ENCODE measurements at regions not wholly inside any gene's neighbourhood (a gene's known extent, or its start where the extent isn't known, plus 50 kb on each side); places are given as distances from the start of the nearest gene placed in this dataset.

- Mint-ChIP-seq H3K4me1 (ENCODE audit: unreplicated experiment) (peaks cover 28% of the 10 kb centered on the region), H3K27ac (ENCODE audit: unreplicated experiment) (no peak overlapping the region), H3K9me3 (ENCODE audit: unreplicated experiment) (no peaks in the 10 kb centered on the region), H3K27me3 (ENCODE audit: unreplicated experiment) (peaks cover 1% of the 10 kb centered on the region), H3K4me3 (ENCODE audit: unreplicated experiment) (no peak overlapping the region), H3K36me3 (ENCODE audit: unreplicated experiment) (peaks cover 2% of the 10 kb centered on the region)
- no peak for DNase-seq (ENCODE audit: extremely low spot score, unreplicated experiment)
- TF ChIP-seq CTCF (IDR thresholded peaks at IDR 0.05) = no peak
Measured at GRCh38 chr20:50389808-50390684, 120.1 kb upstream of the PTPN1 start.

GRCh38 chr20:50390685-50391443, 119.3 kb upstream of the PTPN1 start:
- Mint-ChIP-seq H3K27ac (ENCODE audit: unreplicated experiment) (no peak overlapping the region), H3K4me1 (ENCODE audit: unreplicated experiment) (peaks cover 31% of the 10 kb centered on the region), H3K4me3 (ENCODE audit: unreplicated experiment) (no peak overlapping the region), H3K27me3 (ENCODE audit: unreplicated experiment) (no peaks in the 10 kb centered on the region), H3K36me3 (ENCODE audit: unreplicated experiment) (peaks cover 2% of the 10 kb centered on the region), H3K9me3 (ENCODE audit: unreplicated experiment) (no peaks in the 10 kb centered on the region)
- no peak for TF ChIP-seq CTCF (IDR thresholded peaks at IDR 0.05)
- no peak for DNase-seq (ENCODE audit: extremely low spot score, unreplicated experiment)

GRCh38 chr20:50391444-50392137, 118.6 kb upstream of the PTPN1 start:
- Mint-ChIP-seq H3K9me3 (ENCODE audit: unreplicated experiment) (no peaks in the 10 kb centered on the region), H3K36me3 (ENCODE audit: unreplicated experiment) (peaks cover 2% of the 10 kb centered on the region), H3K4me3 (ENCODE audit: unreplicated experiment) (no peak overlapping the region), H3K27ac (ENCODE audit: unreplicated experiment) (no peak overlapping the region), H3K4me1 (ENCODE audit: unreplicated experiment) (peaks cover 33% of the 10 kb centered on the region), H3K27me3 (ENCODE audit: unreplicated experiment) (no peaks in the 10 kb centered on the region)
- no peak for TF ChIP-seq CTCF (IDR thresholded peaks at IDR 0.05)
- no peak for DNase-seq (ENCODE audit: extremely low spot score, unreplicated experiment)

GRCh38 chr20:50392138-50392866, 117.9 kb upstream of the PTPN1 start:
- Mint-ChIP-seq H3K4me1 (ENCODE audit: unreplicated experiment) (peaks cover 31% of the 10 kb centered on the region), H3K27me3 (ENCODE audit: unreplicated experiment) (no peaks in the 10 kb centered on the region), H3K36me3 (ENCODE audit: unreplicated experiment) (peaks cover 2% of the 10 kb centered on the region), H3K27ac (ENCODE audit: unreplicated experiment) (no peak overlapping the region), H3K4me3 (ENCODE audit: unreplicated experiment) (no peak overlapping the region), H3K9me3 (ENCODE audit: unreplicated experiment) (no peaks in the 10 kb centered on the region)
- TF ChIP-seq CTCF (IDR thresholded peaks at IDR 0.05) = no peak
- no peak for DNase-seq (ENCODE audit: extremely low spot score, unreplicated experiment)
